ENCODE measurements at regions not wholly inside any gene's neighbourhood (a gene's known extent, or its start where the extent isn't known, plus 50 kb on each side); places are given as distances from the start of the nearest gene placed in this dataset.

GRCh38 chr2:17059458-17059857, 393.8 kb upstream of the CYRIA start:
- 100% methylated on average over 1 of the region's 1 CpG for WGBS
- H3K9ac ChIP-seq (ENCODE audit: low read length), result no peak overlapping the region
- no peak overlapping the region for H3K4me3 ChIP-seq (ENCODE audit: insufficient read depth in 1 of 2, low read depth in 1 of 2, low read length in 2 of 2)
- H3K18ac ChIP-seq (ENCODE audit: low read depth in 1 of 2, low read length in 2 of 2), result no peak overlapping the region
- H2AK5ac ChIP-seq (ENCODE audit: low read length, severe bottlenecking), result no peak overlapping the region
- H2AFZ ChIP-seq (ENCODE audit: low read depth, low read length), result no peak overlapping the region
- no peak overlapping the region for H3K4ac ChIP-seq (ENCODE audit: low read depth in 1 of 2, low read length in 2 of 2)
- H2BK5ac ChIP-seq (ENCODE audit: low read depth, low read length, poor library complexity, severe bottlenecking), result no peak overlapping the region
- no peaks in the 10 kb centered on the region for H3K9me3 ChIP-seq (ENCODE audit: control insufficient read depth, low read length)
- H4K8ac ChIP-seq (ENCODE audit: low read length), result no peak overlapping the region
- DNase-seq, result no peak
- no peaks in the 10 kb centered on the region for H3K36me3 ChIP-seq (ENCODE audit: control insufficient read depth in 1 of 2, insufficient read depth in 2 of 2, low read depth in 1 of 2, low read length in 2 of 2)
- H2BK15ac ChIP-seq (ENCODE audit: low read depth, poor library complexity, severe bottlenecking), result no peak overlapping the region
- H3K4me2 ChIP-seq (ENCODE audit: low read length, poor library complexity, severe bottlenecking), result no peak overlapping the region
- no peak overlapping the region for H4K91ac ChIP-seq (ENCODE audit: low read length)
- H3K23ac ChIP-seq (ENCODE audit: low read length in 2 of 2), result no peak overlapping the region
- H2BK120ac ChIP-seq (ENCODE audit: low read depth, low read length), result no peak overlapping the region
- no peaks in the 10 kb centered on the region for H3K27me3 ChIP-seq (ENCODE audit: control insufficient read depth in 1 of 2, insufficient read depth in 1 of 2, low read length in 2 of 2)
- H2BK12ac ChIP-seq (ENCODE audit: low read length in 2 of 2), result no peak overlapping the region
- no peak overlapping the region for H3K27ac ChIP-seq (ENCODE audit: low read length, poor library complexity, severe bottlenecking)
- H3K79me1 ChIP-seq (replicated peaks; ENCODE audit: low read length, poor library complexity, severe bottlenecking), result no peaks in the 10 kb centered on the region
- H3K14ac ChIP-seq (ENCODE audit: low read length in 2 of 2), result no peak overlapping the region
- no peaks in the 10 kb centered on the region for H3K4me1 ChIP-seq (ENCODE audit: control insufficient read depth, insufficient read depth, low read depth, low read length)

- Histone ChIP-seq H2BK12ac (ENCODE audit: low read length in 2 of 2) (no peak overlapping the region), H2BK15ac (ENCODE audit: low read depth, poor library complexity, severe bottlenecking) (no peak overlapping the region), H2AK5ac (ENCODE audit: low read length, severe bottlenecking) (no peak overlapping the region), H3K18ac (ENCODE audit: low read depth in 1 of 2, low read length in 2 of 2) (no peak overlapping the region), H3K27me3 (ENCODE audit: control insufficient read depth in 1 of 2, insufficient read depth in 1 of 2, low read length in 2 of 2) (no peaks in the 10 kb centered on the region), H3K14ac (ENCODE audit: low read length in 2 of 2) (no peak overlapping the region), H3K9me3 (ENCODE audit: control insufficient read depth, low read length) (no peaks in the 10 kb centered on the region), H2AFZ (ENCODE audit: low read depth, low read length) (no peak overlapping the region), H3K4ac (ENCODE audit: low read depth in 1 of 2, low read length in 2 of 2) (no peak overlapping the region), H3K4me3 (ENCODE audit: insufficient read depth in 1 of 2, low read depth in 1 of 2, low read length in 2 of 2) (no peak overlapping the region), H2BK120ac (ENCODE audit: low read depth, low read length) (no peak overlapping the region), H3K79me1 (replicated peaks; ENCODE audit: low read length, poor library complexity, severe bottlenecking) (no peaks in the 10 kb centered on the region), H3K27ac (ENCODE audit: low read length, poor library complexity, severe bottlenecking) (no peak overlapping the region), H3K4me1 (ENCODE audit: control insufficient read depth, insufficient read depth, low read depth, low read length) (no peaks in the 10 kb centered on the region), H3K36me3 (ENCODE audit: control insufficient read depth in 1 of 2, insufficient read depth in 2 of 2, low read depth in 1 of 2, low read length in 2 of 2) (no peaks in the 10 kb centered on the region), H2BK5ac (ENCODE audit: low read depth, low read length, poor library complexity, severe bottlenecking) (no peak overlapping the region), H3K4me2 (ENCODE audit: low read length, poor library complexity, severe bottlenecking) (no peak overlapping the region), H4K91ac (ENCODE audit: low read length) (no peak overlapping the region), H3K23ac (ENCODE audit: low read length in 2 of 2) (no peak overlapping the region), H3K9ac (ENCODE audit: low read length) (no peak overlapping the region), H4K8ac (ENCODE audit: low read length) (no peak overlapping the region)
- WGBS, result 24% methylated on average over 3 of the region's 3 CpGs
- no peak for DNase-seq
Observed at GRCh38 chr2:17058772-17059402, 393.3 kb upstream of the CYRIA start.

GRCh38 chr2:17057109-17058017, 391.7 kb upstream of the CYRIA start:
- no peaks in the 10 kb centered on the region for H3K79me1 ChIP-seq (replicated peaks; ENCODE audit: low read length, poor library complexity, severe bottlenecking)
- no peak overlapping the region for H3K18ac ChIP-seq (ENCODE audit: low read depth in 1 of 2, low read length in 2 of 2)
- no peaks in the 10 kb centered on the region for H3K9me3 ChIP-seq (ENCODE audit: control insufficient read depth, low read length)
- no peak overlapping the region for H3K23ac ChIP-seq (ENCODE audit: low read length in 2 of 2)
- 67% methylated on average over 5 of the region's 5 CpGs for WGBS
- no peak overlapping the region for H3K4me2 ChIP-seq (ENCODE audit: low read length, poor library complexity, severe bottlenecking)
- H3K14ac ChIP-seq (ENCODE audit: low read length in 2 of 2), result no peak overlapping the region
- H3K27ac ChIP-seq (ENCODE audit: low read length, poor library complexity, severe bottlenecking), result no peak overlapping the region
- H2BK12ac ChIP-seq (ENCODE audit: low read length in 2 of 2), result no peak overlapping the region
- H2BK120ac ChIP-seq (ENCODE audit: low read depth, low read length), result no peak overlapping the region
- H3K4ac ChIP-seq (ENCODE audit: low read depth in 1 of 2, low read length in 2 of 2), result no peak overlapping the region
- H3K4me1 ChIP-seq (ENCODE audit: control insufficient read depth, insufficient read depth, low read depth, low read length), result no peaks in the 10 kb centered on the region
- H2AK5ac ChIP-seq (ENCODE audit: low read length, severe bottlenecking), result no peak overlapping the region
- H2BK15ac ChIP-seq (ENCODE audit: low read depth, poor library complexity, severe bottlenecking), result no peak overlapping the region
- H3K9ac ChIP-seq (ENCODE audit: low read length), result no peak overlapping the region
- no peak overlapping the region for H2AFZ ChIP-seq (ENCODE audit: low read depth, low read length)
- no peak overlapping the region for H4K91ac ChIP-seq (ENCODE audit: low read length)
- H3K4me3 ChIP-seq (ENCODE audit: insufficient read depth in 1 of 2, low read depth in 1 of 2, low read length in 2 of 2), result no peak overlapping the region
- no peak overlapping the region for H4K8ac ChIP-seq (ENCODE audit: low read length)
- H3K27me3 ChIP-seq (ENCODE audit: control insufficient read depth in 1 of 2, insufficient read depth in 1 of 2, low read length in 2 of 2), result no peaks in the 10 kb centered on the region
- no peak for DNase-seq
- H3K36me3 ChIP-seq (ENCODE audit: control insufficient read depth in 1 of 2, insufficient read depth in 2 of 2, low read depth in 1 of 2, low read length in 2 of 2), result no peaks in the 10 kb centered on the region
- no peak overlapping the region for H2BK5ac ChIP-seq (ENCODE audit: low read depth, low read length, poor library complexity, severe bottlenecking)

- no peak overlapping the region for H2BK12ac ChIP-seq (ENCODE audit: low read length in 2 of 2)
- H2AK5ac ChIP-seq (ENCODE audit: low read length, severe bottlenecking), result no peak overlapping the region
- 75% methylated on average over 2 of the region's 4 CpGs for WGBS
- H3K4me2 ChIP-seq (ENCODE audit: low read length, poor library complexity, severe bottlenecking), result no peak overlapping the region
- H3K4me1 ChIP-seq (ENCODE audit: control insufficient read depth, insufficient read depth, low read depth, low read length), result peaks cover 2% of the 10 kb centered on the region
- H3K23ac ChIP-seq (ENCODE audit: low read length in 2 of 2), result no peak overlapping the region
- no peak overlapping the region for H4K91ac ChIP-seq (ENCODE audit: low read length)
- H3K4ac ChIP-seq (ENCODE audit: low read depth in 1 of 2, low read length in 2 of 2), result no peak overlapping the region
- no peak overlapping the region for H3K4me3 ChIP-seq (ENCODE audit: insufficient read depth in 1 of 2, low read depth in 1 of 2, low read length in 2 of 2)
- no peak overlapping the region for H2BK120ac ChIP-seq (ENCODE audit: low read depth, low read length)
- no peaks in the 10 kb centered on the region for H3K27me3 ChIP-seq (ENCODE audit: control insufficient read depth in 1 of 2, insufficient read depth in 1 of 2, low read length in 2 of 2)
- H4K8ac ChIP-seq (ENCODE audit: low read length), result no peak overlapping the region
- no peak overlapping the region for H3K18ac ChIP-seq (ENCODE audit: low read depth in 1 of 2, low read length in 2 of 2)
- no peaks in the 10 kb centered on the region for H3K79me1 ChIP-seq (replicated peaks; ENCODE audit: low read length, poor library complexity, severe bottlenecking)
- no peak overlapping the region for H2AFZ ChIP-seq (ENCODE audit: low read depth, low read length)
- no peak for DNase-seq
- H3K27ac ChIP-seq (ENCODE audit: low read length, poor library complexity, severe bottlenecking), result no peak overlapping the region
- no peak overlapping the region for H3K14ac ChIP-seq (ENCODE audit: low read length in 2 of 2)
- H2BK15ac ChIP-seq (ENCODE audit: low read depth, poor library complexity, severe bottlenecking), result no peak overlapping the region
- H3K9me3 ChIP-seq (ENCODE audit: control insufficient read depth, low read length), result no peaks in the 10 kb centered on the region
- no peaks in the 10 kb centered on the region for H3K36me3 ChIP-seq (ENCODE audit: control insufficient read depth in 1 of 2, insufficient read depth in 2 of 2, low read depth in 1 of 2, low read length in 2 of 2)
- no peak overlapping the region for H2BK5ac ChIP-seq (ENCODE audit: low read depth, low read length, poor library complexity, severe bottlenecking)
- H3K9ac ChIP-seq (ENCODE audit: low read length), result no peak overlapping the region
Observed at GRCh38 chr2:17056236-17056635, 390.6 kb upstream of the CYRIA start.

Data from mesenchymal stem cell (in vitro differentiated cells and primary cell).